K562 (cell line): ENCODE measurements at regions not wholly inside any gene's neighbourhood (a gene's known extent, or its start where the extent isn't known, plus 50 kb on each side); places are given as distances from the start of the nearest gene placed in this dataset.

Experiments
- ATAC-seq: fragments of 200-7000 bp; cut with Tn5 transposase; 3 replicates; pipeline ENCODE4 v1.9.1; 2020; ENCODE audit warnings: moderate library complexity
- BruUV-seq: library from RNA; stranded (reverse); fragments of 400-500 nt; replicated peaks from 2 replicates; lab custom pipeline; 2021; lab: Mats Ljungman, UMichigan
- CTCF ChIA-PET: fragments of 300-600 bp; formaldehyde crosslinking; extraction: SDS; loops from one replicate; lab custom pipeline; 2021; ENCODE audit warnings: low intra/inter-chr PET ratio; lab: Yijun Ruan, JAX
- POLR2A ChIA-PET: fragments of 300-600, 350-650 bp; sonication (Branson Sonifier 250); formaldehyde crosslinking; extraction: SDS; loops from one replicate; lab custom pipeline; 2021; ENCODE audit warnings: antibody characterized with exemption, inconsistent platforms; lab: Yijun Ruan, JAX
- DNase-seq, 4 experiments: peaks; one replicate each; pipeline versions ENCODE4 v3.0.0 to v3.0.0-alpha.2; 2011 to 2018; ENCODE audit warnings: low spot score in 3 of 4, mixed read lengths in 3 of 4; ENCODE audit errors: extremely low read depth in 1 of 4
- FAIRE-seq: peaks from 2 replicates; lab custom pipeline; 2011; peaks lifted over from hg19 to GRCh38; lab: Jason Lieb, UNC
- H2AFZ ChIP-seq: 2 replicates; pipeline ENCODE4 v1.6.0; 2011; ENCODE audit warnings: low read depth, low read length, control low read depth, inconsistent platforms
- H3K27ac ChIP-seq: fragments of 200-600 bp; 3 replicates; pipeline ENCODE4 v1.8.0; 2011; ENCODE audit warnings: low read depth, mild to moderate bottlenecking, control low read depth, inconsistent platforms, low read length, moderate library complexity, mixed read lengths; ENCODE audit errors: extremely low read depth
- H3K27me3 ChIP-seq, 2 experiments: fragments of 300-600 bp in 1 of 2; 2 replicates in 1 of 2; 3 replicates in 1 of 2; pipeline versions ENCODE4 v1.6.0 to v1.8.0; 2011; ENCODE audit warnings: inconsistent platforms in 2 of 2, low read length in 2 of 2, mild to moderate bottlenecking in 1 of 2, mixed read lengths in 1 of 2, moderate library complexity in 1 of 2; ENCODE audit not compliant: control insufficient read depth in 2 of 2, insufficient read depth in 2 of 2
- H3K36me3 ChIP-seq: fragments of 300-600 bp; 3 replicates; pipeline ENCODE4 v1.8.0; 2011; ENCODE audit warnings: mild to moderate bottlenecking, low read length, inconsistent platforms; ENCODE audit not compliant: control insufficient read depth, insufficient read depth
- H3K4me1 ChIP-seq, 2 experiments: fragments of 200-600 bp in 1 of 2; replicated peaks in 1 of 2; 2 replicates in 1 of 2; 3 replicates in 1 of 2; pipeline versions ENCODE4 v1.5.1 to v1.8.0; 2011; ENCODE audit warnings: inconsistent platforms in 2 of 2, low read length in 2 of 2, mild to moderate bottlenecking in 1 of 2, mixed read lengths in 1 of 2, moderate library complexity in 1 of 2; ENCODE audit not compliant: control insufficient read depth in 2 of 2, insufficient read depth in 2 of 2
- H3K4me2 ChIP-seq: 2 replicates; pipeline ENCODE4 v1.6.1; 2011; ENCODE audit warnings: low read length, control low read depth, inconsistent platforms, mixed read lengths; ENCODE audit not compliant: insufficient read depth
- H3K4me3 ChIP-seq: fragments of 200-600 bp; sonication (generic), shearing (Covaris generic); 2 replicates; pipeline ENCODE4 v1.5.1; 2016; ENCODE audit warnings: control low read depth, inconsistent platforms
- H3K79me2 ChIP-seq: fragments of 200-600 bp; 3 replicates; pipeline ENCODE4 v1.8.0; 2011; ENCODE audit warnings: low read length, inconsistent platforms; ENCODE audit not compliant: control insufficient read depth, insufficient read depth
- H3K9ac ChIP-seq, 2 experiments: 2 replicates each; pipeline versions ENCODE4 v1.6.0 to v1.6.1; 2011; ENCODE audit warnings: low read depth in 2 of 2, low read length in 2 of 2, control low read depth in 1 of 2, inconsistent platforms in 1 of 2, mild to moderate bottlenecking in 1 of 2, mixed read lengths in 1 of 2; ENCODE audit not compliant: insufficient read depth in 1 of 2
- H3K9me1 ChIP-seq: one replicate; pipeline ENCODE4 v1.6.0; 2011; ENCODE audit warnings: inconsistent platforms, mild to moderate bottlenecking, low read length, moderate library complexity; ENCODE audit not compliant: control insufficient read depth, insufficient read depth
- H3K9me3 ChIP-seq: replicated peaks from 2 replicates; pipeline ENCODE4 v1.5.1; 2011; ENCODE audit warnings: low read depth, low read length, inconsistent platforms; ENCODE audit not compliant: control insufficient read depth, insufficient read depth
- H4K20me1 ChIP-seq: replicated peaks from 2 replicates; pipeline ENCODE4 v1.6.1; 2011; ENCODE audit warnings: low read length, inconsistent platforms, mixed read lengths; ENCODE audit not compliant: control insufficient read depth, insufficient read depth
- ARHGAP35 ChIP-seq: fragments of 450-650 bp; IDR thresholded peaks from 2 replicates; pipeline ENCODE4 v1.6.1; 2018; ENCODE audit not compliant: partially characterized antibody
- BCL6 ChIP-seq: fragments of 250-450 bp; sonication (Bioruptor Pico); IDR thresholded peaks from 2 replicates; pipeline ENCODE4 v1.4.0; 2020
- CBX3 ChIP-seq, 2 experiments: IDR thresholded peaks; 1 replicate in 1 of 2; 2 replicates in 1 of 2; pipeline ENCODE4 v1.6.1; 2012; ENCODE audit warnings: inconsistent platforms in 2 of 2, low read length in 2 of 2, borderline replicate concordance in 1 of 2, control low read depth in 1 of 2
- HDAC8 ChIP-seq: fragments of 450-650 bp; IDR thresholded peaks from 2 replicates; pipeline ENCODE4 v1.6.1; 2016; ENCODE audit warnings: mild to moderate bottlenecking, missing genetic modification characterization, moderate library complexity, missing compliant biosample characterization
- MAFF ChIP-seq: IDR thresholded peaks from 2 replicates; pipeline ENCODE4 v1.6.1; 2012; ENCODE audit warnings: low read length, improper control_type of control experiment
- MAFG ChIP-seq: fragments of 450-650 bp; conservative IDR thresholded peaks from 2 replicates; pipeline ENCODE4 v1.6.1; 2016; ENCODE audit warnings: missing genetic modification characterization, missing compliant biosample characterization
- MCM3 ChIP-seq: fragments of 450-650 bp; IDR thresholded peaks from 2 replicates; pipeline ENCODE4 v1.6.1; 2016
- MTA1 ChIP-seq: fragments of 450-650 bp; IDR thresholded peaks from 2 replicates; pipeline ENCODE4 v1.6.1; 2017; ENCODE audit warnings: borderline replicate concordance
- PHB2 ChIP-seq: fragments of 450-650 bp; IDR thresholded peaks from 2 replicates; pipeline ENCODE4 v1.6.1; 2017; ENCODE audit warnings: low read depth
- POLR2B ChIP-seq: fragments of 450-650 bp; IDR thresholded peaks from 2 replicates; pipeline ENCODE4 v1.6.1; 2018; ENCODE audit warnings: low read depth; ENCODE audit not compliant: partially characterized antibody
- PRMT5 ChIP-seq: sonication (generic); formaldehyde crosslinking; IDR thresholded peaks from 2 replicates; pipeline ENCODE4 v1.5.0; 2020; ENCODE audit warnings: missing genetic modification reagents
- RBM17 ChIP-seq: fragments of 200-400 bp; formaldehyde crosslinking; IDR thresholded peaks from 2 replicates; pipeline ENCODE4 v1.6.1; 2017; ENCODE audit warnings: low read depth, mild to moderate bottlenecking, low read length, borderline replicate concordance
- TAF9B ChIP-seq: fragments of 450-650 bp; IDR thresholded peaks from 2 replicates; pipeline ENCODE4 v1.6.1; 2018; ENCODE audit warnings: mild to moderate bottlenecking; ENCODE audit not compliant: partially characterized antibody
- ZNF197 ChIP-seq: fragments of 200-800 bp; sonication (Bioruptor generic); IDR thresholded peaks from 2 replicates; pipeline ENCODE4 v1.6.1; 2016; ENCODE audit warnings: low read depth, missing genetic modification characterization, missing compliant biosample characterization
- ZNF324 ChIP-seq: fragments of 250-450 bp; sonication (Bioruptor Pico); IDR thresholded peaks from 2 replicates; pipeline ENCODE4 v1.4.0; 2020; ENCODE audit warnings: mild to moderate bottlenecking
- ZNF77 ChIP-seq: fragments of 250-450 bp; sonication (Bioruptor Pico); IDR thresholded peaks from 2 replicates; pipeline ENCODE4 v1.5.0; 2020
- WGBS: fragments of 100-300 bp; shearing (Covaris generic); methylation state at CpG from one replicate; pipeline ENCODE4 v1.1.6; 2016; ENCODE audit warnings: low coverage, mixed read lengths; ENCODE audit not compliant: insufficient coverage; ENCODE audit errors: missing lambda C conversion rate; 5-methylcytosine and 5-hydroxymethylcytosine counted together
- in situ Hi-C: fragments of 300-500 bp; cut with MboI; formaldehyde crosslinking; loops from 4 replicates; pipeline ENCODE4 v1.15.0; 2018; ENCODE audit warnings: inconsistent platforms, mixed read lengths
- intact Hi-C: fragments of 100-400 bp; cut with micrococcal nuclease; formaldehyde crosslinking; loops from 2 replicates; pipeline ENCODE4 v1.14.2; 2022

DNA sequence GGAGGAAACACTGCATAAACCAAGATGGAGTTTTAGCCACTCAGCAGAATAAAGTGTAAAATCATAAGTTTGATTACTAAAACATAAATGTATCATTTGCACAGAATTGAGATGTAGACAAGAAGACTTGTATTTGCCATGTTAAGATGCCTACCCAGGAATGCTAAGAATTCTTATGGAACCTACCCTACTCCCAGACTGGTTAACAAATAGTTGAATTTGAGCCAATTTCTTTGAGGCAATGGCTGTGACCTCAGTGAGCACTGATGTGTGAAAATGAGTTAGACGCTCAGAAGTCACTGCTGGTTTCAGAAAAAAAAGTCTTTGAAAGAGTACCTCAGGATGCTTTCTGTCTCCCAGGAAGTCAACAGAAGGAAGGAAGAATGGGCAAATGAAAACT is 95.6 kb downstream of the ESM1 start:
- no TSS peak for BruUV-seq
- no peak overlapping the region for H3K4me3 ChIP-seq
- H3K4me1 ChIP-seq: no peaks in the 10 kb centered on the region
- H3K27me3 ChIP-seq: peaks cover 5 to 9% of the 10 kb centered on the region in 2 experiments; a peak in 3 of 5 replicates
- no peaks in the 10 kb centered on the region for H3K9me3 ChIP-seq
- ATAC-seq (no peak), DNase-seq (no peak), FAIRE-seq (no peak)
- H3K9me1 ChIP-seq: no peaks in the 10 kb centered on the region
- 0% methylated on average over 1 of the region's 1 CpG for WGBS
- ChIA-PET POLR2A (no interaction called here), CTCF (no interaction called here)
- TF ChIP-seq ZNF324 (no peak), ZNF197 (CRISPR knock-in tag) (no peak), POLR2B (no peak), PHB2 (no peak), HDAC8 (tag) (no peak), TAF9B (no peak), MAFG (tag) (no peak), RBM17 (no peak), MTA1 (no peak), ARHGAP35 (no peak), ZNF77 (CRISPR knock-in tag) (no peak), PRMT5 (no peak), MAFF (no peak), MCM3 (no peak), CBX3 (IDR thresholded peaks at IDR 0.05; ENCODE audit: borderline replicate concordance in 1 of 2, low read length in 2 of 2) (no peak), BCL6 (CRISPR knock-in tag) (no peak)
- H3K9ac ChIP-seq: no peak overlapping the region
- H3K4me2 ChIP-seq: no peak overlapping the region
- no peaks in the 10 kb centered on the region; the same call in 1 of the 2 replicates for H4K20me1 ChIP-seq
- H3K36me3 ChIP-seq: no peaks in the 10 kb centered on the region
- H3K79me2 ChIP-seq: no peaks in the 10 kb centered on the region
- H2AFZ ChIP-seq: no peak overlapping the region
- intact Hi-C loops (no loop called here), in situ Hi-C loops (loop anchor here (25.0 kb wide), 1 partner anchor 1453 kb away; no protein-coding TSS in a partner anchor)
- H3K27ac ChIP-seq: no peak overlapping the region
